Right cardiac atrium (tissue), 5 donors: ENCODE measurements at regions not wholly inside any gene's neighbourhood (a gene's known extent, or its start where the extent isn't known, plus 50 kb on each side); places are given as distances from the start of the nearest gene placed in this dataset.
A peak's percentile ranks its signal among the peaks of the same experiment; 100 is the strongest.

ENCODE experiments used
- ATAC-seq, 2 donors: fragments of 200-7000 bp; cut with Tn5 transposase; one replicate each; pipeline versions ENCODE4 v1.8.0 to v1.9.1; 2020; ENCODE audit warnings: moderate library complexity in 2 of 2, mild to moderate bottlenecking in 1 of 2
- DNase-seq, 3 donors: peaks; one replicate each; pipeline ENCODE4 v3.0.0-alpha.2; 2020
- H3K27ac ChIP-seq: one replicate; pipeline ENCODE4 v1.5.1; 2013; ENCODE audit warnings: mild to moderate bottlenecking, low read length, control low read depth, moderate library complexity
- H3K27me3 ChIP-seq: one replicate; pipeline ENCODE4 v1.6.1; 2013; ENCODE audit not compliant: control insufficient read depth, insufficient read depth
- H3K4me1 ChIP-seq: one replicate; pipeline ENCODE4 v1.6.1; 2013; ENCODE audit warnings: low read length; ENCODE audit not compliant: control insufficient read depth, insufficient read depth
- H3K4me3 ChIP-seq: one replicate; pipeline ENCODE4 v1.5.1; 2013; ENCODE audit warnings: low read length, control low read depth
- H3K9me3 ChIP-seq: one replicate; pipeline ENCODE4 v1.6.1; 2013; ENCODE audit warnings: low read length; ENCODE audit not compliant: control insufficient read depth
- WGBS: extraction: QIAGEN DNeasy Blood & Tissue Kit; methylation state at CpG from one replicate; pipeline ENCODE4 v1.1.7; 2013; 5-methylcytosine and 5-hydroxymethylcytosine counted together
- intact Hi-C, 4 donors: fragments of 100-400 bp; cut with DNase I; formaldehyde crosslinking; loops; one replicate each; pipeline versions ENCODE4 v1.11.0 to v1.14.0; 2022 to 2023
- donor health status: healthy with polysubstance abuse.
- donor health status: DM: no; HTN: yes; CAD: no.
- donor health status: DM: no; HTN: no; CAD: no.
- donor health status: DM: no; HTN: yes; CAD: no; lungs with severe emphysema.
- donor health status: DM: yes; HTN: yes; CAD: no.

DNA sequence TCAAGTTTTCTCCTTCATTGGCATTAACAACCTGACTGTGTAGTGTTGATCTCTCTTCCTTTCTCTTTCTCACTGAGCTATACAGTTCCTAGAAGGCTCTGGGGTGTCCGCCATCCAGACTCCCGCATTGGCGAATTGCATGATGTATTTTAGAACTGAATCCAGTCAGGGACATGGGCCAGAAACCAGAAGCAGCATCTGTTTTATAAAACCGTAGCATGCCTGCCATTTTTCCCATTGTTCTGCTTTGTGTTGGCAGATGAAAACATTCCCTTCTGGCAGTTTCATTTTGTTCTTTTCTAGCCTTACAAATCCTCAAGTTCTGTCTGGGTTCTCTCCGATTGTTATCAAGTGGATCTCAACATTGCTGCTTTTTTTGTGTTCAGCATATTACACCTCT is 268.3 kb upstream of the SEL1L start:
- DNase-seq = peak in 1 of 3 donors; percentile 30
- H3K27ac ChIP-seq = no peak overlapping the region
- H3K9me3 ChIP-seq = no peaks in the 10 kb centered on the region
- no peaks in the 10 kb centered on the region for H3K27me3 ChIP-seq
- no peak for ATAC-seq
- 53% methylated on average over 5 of the region's 5 CpGs for WGBS
- intact Hi-C loops = no loop called here
- no peak overlapping the region for H3K4me3 ChIP-seq
- H3K4me1 ChIP-seq = peaks cover 2% of the 10 kb centered on the region

DNA sequence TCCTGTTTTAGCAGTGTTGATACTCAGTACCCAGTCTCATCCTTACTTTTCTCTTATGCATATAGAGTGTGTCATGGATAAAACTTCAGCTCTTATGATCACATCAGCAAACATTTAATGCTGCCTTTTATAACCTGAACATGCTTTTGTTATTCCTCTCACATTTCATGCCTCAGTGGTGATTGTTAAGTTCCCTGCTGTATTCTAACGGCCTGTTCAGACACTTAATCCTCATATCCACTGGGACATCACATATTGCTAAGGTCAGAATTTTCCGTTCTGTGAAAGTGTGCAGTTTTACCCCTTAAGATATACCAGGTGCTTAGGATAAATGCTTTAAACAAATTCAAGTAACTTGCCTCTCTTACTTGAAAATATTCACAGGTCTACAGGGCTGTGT is 268.7 kb upstream of the SEL1L start:
- DNase-seq (no peak), ATAC-seq (no peak)
- Histone ChIP-seq H3K27ac (no peak overlapping the region), H3K9me3 (no peaks in the 10 kb centered on the region), H3K4me1 (peaks cover under 1% of the 10 kb centered on the region), H3K4me3 (no peak overlapping the region), H3K27me3 (no peaks in the 10 kb centered on the region)
- intact Hi-C loops = no loop called here
- WGBS = 52% methylated on average over 2 of the region's 2 CpGs

DNA sequence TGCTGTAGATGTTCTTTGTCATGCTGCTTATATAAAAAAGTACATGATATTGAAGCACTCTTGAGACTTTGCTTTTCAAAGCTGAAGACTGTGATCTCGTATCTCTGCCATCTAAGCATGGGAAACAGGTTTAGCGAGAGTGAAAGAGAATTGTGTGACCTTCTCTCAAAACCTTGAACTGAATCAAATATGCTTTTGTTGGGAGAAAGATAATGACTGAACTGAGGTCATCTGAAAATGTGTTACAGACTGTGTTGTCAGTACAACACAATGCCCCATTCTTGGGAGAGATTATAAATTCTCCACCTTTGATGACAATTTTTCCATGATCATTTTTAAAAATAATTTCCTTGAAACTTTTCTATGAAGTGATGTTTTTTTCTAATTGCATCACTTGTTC is 272.1 kb upstream of the SEL1L start:
- H3K27me3 ChIP-seq = no peaks in the 10 kb centered on the region
- DNase-seq (no peak), ATAC-seq (no peak)
- H3K9me3 ChIP-seq = no peaks in the 10 kb centered on the region
- intact Hi-C loops = no loop called here
- H3K4me1 ChIP-seq = no peaks in the 10 kb centered on the region
- 54% methylated on average over 2 of the region's 2 CpGs for WGBS
- H3K4me3 ChIP-seq = no peak overlapping the region
- H3K27ac ChIP-seq = no peak overlapping the region

DNA sequence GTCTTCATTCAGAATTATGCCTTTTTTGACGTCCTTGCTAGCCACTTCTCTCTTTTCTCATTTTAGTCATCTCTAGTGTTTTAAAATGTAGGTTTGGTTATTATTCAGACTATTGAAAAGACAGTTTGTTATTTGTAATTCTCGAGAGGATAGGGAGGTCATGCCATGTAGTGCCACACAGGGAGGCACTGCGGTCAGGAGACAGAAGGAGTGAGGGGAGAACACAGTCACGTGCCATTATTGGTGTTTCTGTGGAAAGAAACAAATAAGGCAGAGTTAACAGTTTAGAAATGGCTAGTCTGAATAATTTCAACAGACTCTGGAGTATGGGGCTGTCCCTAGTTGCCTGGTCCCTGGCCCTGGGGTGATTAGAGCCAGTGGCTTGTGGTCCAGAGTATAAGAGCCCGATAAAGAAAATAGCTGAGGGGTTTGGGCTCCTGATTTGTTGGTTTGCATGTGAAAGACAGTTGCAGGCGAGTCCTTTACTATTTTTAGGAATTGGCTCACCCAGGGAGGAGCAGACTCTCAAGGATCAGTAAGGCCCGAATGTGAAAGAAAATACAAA is 278.1 kb upstream of the SEL1L start:
- Histone ChIP-seq H3K4me1 (no peaks in the 10 kb centered on the region), H3K27ac (no peak overlapping the region), H3K9me3 (no peaks in the 10 kb centered on the region), H3K27me3 (no peaks in the 10 kb centered on the region), H3K4me3 (no peak overlapping the region)
- WGBS = 77% methylated on average over 7 of the region's 7 CpGs
- intact Hi-C loops = no loop called here
- DNase-seq (no peak), ATAC-seq (no peak)

DNA sequence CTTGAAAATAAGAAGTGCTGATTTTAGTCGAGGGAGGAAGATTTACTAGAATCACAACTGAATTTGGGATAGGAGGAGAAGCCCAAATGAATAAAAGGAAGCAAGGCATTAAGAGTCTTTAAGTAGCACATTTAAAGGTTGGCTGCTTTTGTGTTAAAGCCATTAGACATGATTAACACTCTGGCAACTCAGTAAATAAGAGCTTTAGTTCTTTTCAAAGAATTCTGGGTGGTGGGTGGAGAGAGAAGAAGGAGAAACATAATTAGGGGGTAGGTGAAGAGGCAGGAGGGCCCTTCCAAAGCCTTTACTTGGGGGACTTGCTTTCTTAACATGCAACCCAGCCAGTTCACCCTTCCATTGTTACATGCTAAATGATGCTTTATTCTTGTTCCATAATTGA is 284.6 kb upstream of the SEL1L start:
- Histone ChIP-seq H3K4me3 (no peak overlapping the region), H3K9me3 (no peaks in the 10 kb centered on the region), H3K27me3 (no peaks in the 10 kb centered on the region), H3K27ac (no peak overlapping the region), H3K4me1 (no peaks in the 10 kb centered on the region)
- WGBS = 74% methylated on average over 1 of the region's 1 CpG
- DNase-seq (no peak), ATAC-seq (no peak)
- intact Hi-C loops = no loop called here

DNA sequence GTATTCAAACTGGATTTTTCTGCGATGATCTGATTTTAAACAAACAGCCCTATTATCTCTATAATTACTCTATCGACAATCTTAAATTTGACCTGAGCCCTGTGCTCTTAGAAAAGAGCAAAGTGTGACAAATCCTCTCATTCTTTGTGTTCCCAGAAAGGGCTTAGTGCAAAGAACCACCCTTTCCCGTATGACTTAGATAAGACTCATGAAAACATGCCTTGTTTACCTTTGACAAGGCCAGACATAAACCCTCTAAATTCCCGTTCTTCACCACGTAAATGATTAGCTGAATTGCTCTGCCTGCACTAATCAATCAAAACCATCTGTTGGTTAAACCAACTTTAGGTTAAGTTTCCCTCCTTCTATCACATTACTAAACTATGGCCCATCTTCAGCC is 285.7 kb upstream of the SEL1L start:
- no peaks in the 10 kb centered on the region for H3K27me3 ChIP-seq
- H3K27ac ChIP-seq = no peak overlapping the region
- intact Hi-C loops = no loop called here
- peak in 1 of 2 donors; percentile 18 for ATAC-seq
- DNase-seq = no peak
- no peaks in the 10 kb centered on the region for H3K9me3 ChIP-seq
- 48% methylated on average over 5 of the region's 5 CpGs for WGBS
- no peak overlapping the region for H3K4me3 ChIP-seq
- no peaks in the 10 kb centered on the region for H3K4me1 ChIP-seq

DNA sequence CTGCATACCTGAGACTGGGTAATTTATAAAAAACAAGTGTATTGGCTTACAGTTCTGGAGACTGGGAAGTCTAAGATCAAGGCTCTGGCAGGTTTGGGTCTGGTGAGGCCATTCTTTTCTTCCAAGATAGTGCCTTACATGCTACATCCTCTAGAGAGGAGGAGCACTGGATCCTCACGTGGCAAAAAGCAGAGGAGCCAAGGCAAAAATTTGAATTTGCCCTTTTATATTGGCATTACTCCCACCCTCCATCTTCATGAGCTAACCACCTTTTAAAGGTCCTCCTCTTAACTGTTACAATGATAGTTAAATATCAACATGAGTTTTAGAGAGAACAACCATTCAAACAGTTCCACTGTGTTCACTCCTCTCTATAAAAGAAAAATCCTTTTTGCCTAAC is 286.3 kb upstream of the SEL1L start:
- WGBS = 76% methylated on average over 1 of the region's 1 CpG
- intact Hi-C loops = no loop called here
- Histone ChIP-seq H3K4me1 (no peaks in the 10 kb centered on the region), H3K27ac (no peak overlapping the region), H3K9me3 (no peaks in the 10 kb centered on the region), H3K27me3 (no peaks in the 10 kb centered on the region), H3K4me3 (no peak overlapping the region)
- ATAC-seq = no peak
- DNase-seq = no peak

DNA sequence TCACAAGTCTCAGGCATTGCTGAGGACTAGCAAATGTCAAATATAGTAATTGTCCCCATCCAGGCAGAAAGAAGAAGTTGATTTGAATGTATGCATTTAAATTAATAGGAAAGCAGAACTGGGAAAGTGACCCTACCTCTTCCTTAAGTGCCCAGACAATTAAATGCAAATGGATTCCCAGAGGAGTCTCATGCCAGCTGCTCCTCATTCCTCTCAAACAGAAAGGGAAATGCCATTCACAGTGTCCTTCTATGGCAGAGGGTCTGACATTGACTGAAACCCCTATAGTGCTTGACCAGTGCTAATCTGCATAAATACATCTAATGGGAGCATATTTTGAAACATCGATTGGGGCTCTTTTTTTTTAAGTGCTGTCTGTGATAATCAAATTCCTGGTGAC is 292.4 kb upstream of the SEL1L start:
- intact Hi-C loops = no loop called here

DNA sequence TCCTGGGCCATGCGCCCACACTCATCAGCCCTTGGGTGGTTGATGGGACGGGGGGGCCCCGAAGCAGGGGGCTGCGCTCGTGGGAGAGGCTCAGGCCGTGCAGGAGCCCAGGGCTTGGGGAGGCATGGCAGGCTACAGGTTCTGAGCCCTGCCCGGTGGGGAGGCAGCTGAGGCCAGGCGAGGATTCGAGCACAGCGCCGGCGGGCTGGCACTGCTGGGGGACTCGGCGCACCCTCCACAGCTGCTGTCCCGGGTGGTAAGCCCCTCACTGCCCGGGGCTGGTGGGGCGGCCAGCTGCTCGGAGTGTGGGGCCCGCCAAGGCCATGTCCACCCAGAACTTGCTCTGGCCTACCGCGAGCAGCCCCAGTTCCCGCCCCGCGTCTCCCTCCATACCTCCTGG is 295.8 kb upstream of the SEL1L start:
- Histone ChIP-seq H3K4me3 (no peak overlapping the region), H3K27ac (no peak overlapping the region), H3K9me3 (no peaks in the 10 kb centered on the region), H3K27me3 (no peaks in the 10 kb centered on the region), H3K4me1 (no peaks in the 10 kb centered on the region)
- intact Hi-C loops = no loop called here
- DNase-seq = peak in 2 of 3 donors; percentile 48 to 51
- no peak for ATAC-seq
- 92% methylated on average over 24 of the region's 24 CpGs for WGBS

More for the DNA sequence above, 292.4 kb upstream of the SEL1L start:
- H3K27me3 ChIP-seq = no peaks in the 10 kb centered on the region
- H3K4me3 ChIP-seq = no peak overlapping the region
- no peaks in the 10 kb centered on the region for H3K9me3 ChIP-seq
- ATAC-seq (no peak), DNase-seq (no peak)
- no peaks in the 10 kb centered on the region for H3K4me1 ChIP-seq
- no peak overlapping the region for H3K27ac ChIP-seq
- WGBS = 53% methylated on average over 1 of the region's 1 CpG

DNA sequence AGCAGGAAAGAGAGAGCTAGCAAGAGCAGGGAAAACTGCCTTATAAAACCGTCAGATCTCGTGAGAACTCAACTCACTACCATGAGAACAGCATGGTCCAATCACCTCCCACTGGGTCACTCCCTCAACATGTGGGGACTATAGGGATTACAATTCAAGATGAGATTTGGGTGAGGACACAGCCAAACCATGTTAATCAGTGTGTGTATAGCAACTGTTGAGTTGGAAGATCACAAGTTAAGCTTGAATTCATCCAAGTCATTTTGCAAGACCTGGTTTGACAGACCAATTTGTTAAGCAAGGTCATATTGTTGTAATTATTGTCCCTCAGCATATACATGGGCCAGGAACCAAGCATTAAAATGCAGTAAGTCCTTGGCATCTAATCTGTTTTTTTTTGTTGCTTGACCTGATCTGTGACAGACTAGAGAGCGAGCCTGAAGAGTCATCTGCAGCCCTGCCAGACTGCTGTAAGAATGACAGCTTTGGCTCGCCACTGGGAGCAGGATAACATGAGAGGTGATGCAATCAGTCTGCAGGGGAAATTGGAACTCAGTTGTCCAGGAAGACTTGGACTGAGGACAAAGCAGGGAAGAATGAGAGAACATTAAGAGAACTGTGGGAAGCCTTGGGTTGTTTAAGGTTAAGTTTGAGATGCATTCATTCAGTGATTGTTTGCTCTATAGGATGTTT is 297.6 kb upstream of the SEL1L start:
- Histone ChIP-seq H3K4me3 (no peak overlapping the region), H3K9me3 (no peaks in the 10 kb centered on the region), H3K4me1 (no peaks in the 10 kb centered on the region), H3K27me3 (no peaks in the 10 kb centered on the region), H3K27ac (no peak overlapping the region)
- intact Hi-C loops = no loop called here
- ATAC-seq (peak; percentile 95 to 96), DNase-seq (peak; percentile 68 to 88 (median 73))
- 28% methylated on average over 4 of the region's 4 CpGs for WGBS

DNA sequence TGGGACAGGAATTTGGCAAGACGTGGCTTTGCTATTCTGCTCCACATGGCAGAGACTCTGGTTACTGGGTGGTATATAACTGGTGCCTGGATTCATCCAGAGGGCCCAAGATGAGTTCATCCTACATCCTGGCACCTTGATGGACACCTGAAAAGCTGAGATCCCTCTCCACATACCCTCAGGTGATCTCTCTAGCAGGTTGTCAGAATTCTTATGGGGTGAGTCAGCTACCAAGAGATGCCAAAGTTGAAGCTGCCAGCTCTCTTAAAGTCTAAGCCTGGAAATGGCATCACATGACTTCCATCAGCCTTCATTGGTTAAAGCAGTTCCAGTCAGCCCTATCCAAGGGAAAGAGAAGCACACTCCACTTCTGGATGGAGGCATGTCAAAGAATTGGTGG is 300.7 kb upstream of the SEL1L start:
- Histone ChIP-seq H3K4me3 (no peak overlapping the region), H3K9me3 (no peaks in the 10 kb centered on the region), H3K4me1 (no peaks in the 10 kb centered on the region), H3K27me3 (no peaks in the 10 kb centered on the region), H3K27ac (no peak overlapping the region)
- ATAC-seq (no peak), DNase-seq (no peak)
- intact Hi-C loops = no loop called here
- 52% methylated on average over 1 of the region's 1 CpG for WGBS

DNA sequence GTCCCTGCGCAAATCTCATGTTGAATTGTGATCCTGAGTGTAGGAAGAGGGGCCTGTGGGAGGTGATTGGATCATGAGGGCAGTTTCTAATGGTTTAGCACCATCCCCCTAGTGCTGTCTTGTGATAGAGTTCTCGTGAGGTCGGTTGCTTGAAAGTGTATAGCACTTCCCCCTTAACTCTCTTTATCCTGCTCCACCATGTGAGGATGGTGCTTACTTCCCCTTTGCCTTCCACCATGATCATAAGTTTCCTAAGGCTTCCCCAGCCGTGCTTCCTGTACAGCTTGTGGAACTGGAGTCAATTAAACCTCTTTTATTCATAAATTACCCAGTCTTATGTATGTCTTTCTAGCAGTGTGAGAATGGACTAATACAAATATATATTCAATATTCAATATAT is 303.7 kb upstream of the SEL1L start:
- no peaks in the 10 kb centered on the region for H3K4me1 ChIP-seq
- no peak overlapping the region for H3K4me3 ChIP-seq
- intact Hi-C loops = no loop called here
- ATAC-seq = no peak
- DNase-seq = no peak
- no peak overlapping the region for H3K27ac ChIP-seq
- no peaks in the 10 kb centered on the region for H3K9me3 ChIP-seq
- 76% methylated on average over 4 of the region's 4 CpGs for WGBS
- no peaks in the 10 kb centered on the region for H3K27me3 ChIP-seq
